ENCODE measurements at regions not wholly inside any gene's neighbourhood (a gene's known extent, or its start where the extent isn't known, plus 50 kb on each side); places are given as distances from the start of the nearest gene placed in this dataset.

GRCh38 chr14:95432144-95433093, 84.0 kb downstream of the SYNE3 start:
- no peaks in the 10 kb centered on the region for H3F3A ChIP-seq (ENCODE audit: insufficient read depth)
- H3K4me3 ChIP-seq (ENCODE audit: insufficient read depth, low read length, poor library complexity, severe bottlenecking): no peak overlapping the region
- no peak overlapping the region for H3K9ac ChIP-seq (ENCODE audit: low read length)
- no peaks in the 10 kb centered on the region for H3K79me2 ChIP-seq (ENCODE audit: insufficient read depth, low read length)
- H3K27me3 ChIP-seq (ENCODE audit: low read length): no peaks in the 10 kb centered on the region
- TF ChIP-seq EZH2phosphoT487 (conservative IDR thresholded peaks at IDR 0.05; ENCODE audit: low read length): no peak
- peak; percentile 75 for TF ChIP-seq CTCF (IDR thresholded peaks at IDR 0.05; ENCODE audit: insufficient read depth, low read length, poor library complexity, severe bottlenecking)
- H3K36me3 ChIP-seq (ENCODE audit: low read length): no peaks in the 10 kb centered on the region
- H2AFZ ChIP-seq (ENCODE audit: low read depth, low read length, severe bottlenecking): no peak overlapping the region
- H4K20me1 ChIP-seq (ENCODE audit: low read depth, low read length): no peaks in the 10 kb centered on the region
- H3K4me2 ChIP-seq (ENCODE audit: low read depth, low read length, poor library complexity, severe bottlenecking): no peak overlapping the region
- H3K9me3 ChIP-seq (ENCODE audit: insufficient read depth, low read length): no peaks in the 10 kb centered on the region
- no peaks in the 10 kb centered on the region for H3K9me2 ChIP-seq (replicated peaks; ENCODE audit: insufficient read depth, low read length)
- no peak overlapping the region for H3K27ac ChIP-seq (ENCODE audit: low read depth, low read length)

GRCh38 chr14:95431199-95432143, 85.0 kb downstream of the SYNE3 start:
- no peaks in the 10 kb centered on the region for H3K79me2 ChIP-seq (ENCODE audit: insufficient read depth, low read length)
- no peaks in the 10 kb centered on the region for H3K27me3 ChIP-seq (ENCODE audit: low read length)
- H3K9me3 ChIP-seq (ENCODE audit: insufficient read depth, low read length): no peaks in the 10 kb centered on the region
- no peaks in the 10 kb centered on the region for H3K36me3 ChIP-seq (ENCODE audit: low read length)
- H3K4me2 ChIP-seq (ENCODE audit: low read depth, low read length, poor library complexity, severe bottlenecking): no peak overlapping the region
- H3K9ac ChIP-seq (ENCODE audit: low read length): no peak overlapping the region
- H3K27ac ChIP-seq (ENCODE audit: low read depth, low read length): no peak overlapping the region
- H2AFZ ChIP-seq (ENCODE audit: low read depth, low read length, severe bottlenecking): no peak overlapping the region
- TF ChIP-seq EZH2phosphoT487 (conservative IDR thresholded peaks at IDR 0.05; ENCODE audit: low read length) (no peak), CTCF (IDR thresholded peaks at IDR 0.05; ENCODE audit: insufficient read depth, low read length, poor library complexity, severe bottlenecking) (peak; percentile 44)
- no peak overlapping the region for H3K4me3 ChIP-seq (ENCODE audit: insufficient read depth, low read length, poor library complexity, severe bottlenecking)
- H4K20me1 ChIP-seq (ENCODE audit: low read depth, low read length): no peaks in the 10 kb centered on the region
- H3K9me2 ChIP-seq (replicated peaks; ENCODE audit: insufficient read depth, low read length): no peaks in the 10 kb centered on the region
- H3F3A ChIP-seq (ENCODE audit: insufficient read depth): no peaks in the 10 kb centered on the region

GRCh38 chr14:95428557-95428956, 87.9 kb downstream of the SYNE3 start:
- no peak overlapping the region for H3K27ac ChIP-seq (ENCODE audit: low read depth, low read length)
- H3K27me3 ChIP-seq (ENCODE audit: low read length): no peaks in the 10 kb centered on the region
- no peak overlapping the region for H3K9ac ChIP-seq (ENCODE audit: low read length)
- H3K9me2 ChIP-seq (replicated peaks; ENCODE audit: insufficient read depth, low read length): no peaks in the 10 kb centered on the region
- no peaks in the 10 kb centered on the region for H3K36me3 ChIP-seq (ENCODE audit: low read length)
- H2AFZ ChIP-seq (ENCODE audit: low read depth, low read length, severe bottlenecking): no peak overlapping the region
- no peaks in the 10 kb centered on the region for H4K20me1 ChIP-seq (ENCODE audit: low read depth, low read length)
- H3F3A ChIP-seq (ENCODE audit: insufficient read depth): no peaks in the 10 kb centered on the region
- no peak for TF ChIP-seq CTCF (IDR thresholded peaks at IDR 0.05; ENCODE audit: insufficient read depth, low read length, poor library complexity, severe bottlenecking)
- TF ChIP-seq EZH2phosphoT487 (conservative IDR thresholded peaks at IDR 0.05; ENCODE audit: low read length): no peak
- H3K79me2 ChIP-seq (ENCODE audit: insufficient read depth, low read length): no peaks in the 10 kb centered on the region
- H3K4me3 ChIP-seq (ENCODE audit: insufficient read depth, low read length, poor library complexity, severe bottlenecking): no peak overlapping the region
- H3K4me2 ChIP-seq (ENCODE audit: low read depth, low read length, poor library complexity, severe bottlenecking): no peak overlapping the region
- no peaks in the 10 kb centered on the region for H3K9me3 ChIP-seq (ENCODE audit: insufficient read depth, low read length)
